HG02798 (cell line): ENCODE measurements at regions not wholly inside any gene's neighbourhood (a gene's known extent, or its start where the extent isn't known, plus 50 kb on each side); places are given as distances from the start of the nearest gene placed in this dataset.

ENCODE experiments used
- ATAC-seq: cut with Tn5 transposase; IDR thresholded peaks from one replicate; pipeline ENCODE4 v1.9.1; 2021; ENCODE audit warnings: mild to moderate bottlenecking; ENCODE audit not compliant: unreplicated experiment, poor library complexity

- no peak for ATAC-seq
Measured at GRCh38 chr15:75129788-75130187, 71.9 kb upstream of the C15orf39 start.

- ATAC-seq, result no peak
Measured at GRCh38 chr15:75131269-75131643, 70.4 kb upstream of the C15orf39 start.

GRCh38 chr15:75134748-75135147, 66.9 kb upstream of the C15orf39 start:
- no peak for ATAC-seq

- no peak for ATAC-seq
Measured at GRCh38 chr15:75136118-75136517, 65.6 kb upstream of the C15orf39 start.

GRCh38 chr15:75136758-75137157, 64.9 kb upstream of the C15orf39 start:
- no peak for ATAC-seq

- no peak for ATAC-seq
Measured at GRCh38 chr15:75138016-75138999, 63.4 kb upstream of the C15orf39 start.

GRCh38 chr15:75140080-75140879, 61.4 kb upstream of the C15orf39 start:
- ATAC-seq, result no peak

- ATAC-seq, result no peak
Measured at GRCh38 chr15:75142499-75142898, 59.2 kb upstream of the C15orf39 start.

- no peak for ATAC-seq
Measured at GRCh38 chr15:75143738-75144334, 57.8 kb upstream of the C15orf39 start.

GRCh38 chr15:75145027-75145841, 56.4 kb upstream of the C15orf39 start:
- ATAC-seq, result no peak

- ATAC-seq, result no peak
Measured at GRCh38 chr15:75148280-75148679, 53.4 kb upstream of the C15orf39 start.

- ATAC-seq, result no peak
Measured at GRCh38 chr15:75149867-75150709, 51.6 kb upstream of the C15orf39 start.

GRCh38 chr15:75151214-75152128, 50.2 kb upstream of the C15orf39 start:
- ATAC-seq, result no peak
